ENCODE measurements at regions not wholly inside any gene's neighbourhood (a gene's known extent, or its start where the extent isn't known, plus 50 kb on each side); places are given as distances from the start of the nearest gene placed in this dataset.
A peak's percentile ranks its signal among the peaks of the same experiment; 100 is the strongest.

DNA sequence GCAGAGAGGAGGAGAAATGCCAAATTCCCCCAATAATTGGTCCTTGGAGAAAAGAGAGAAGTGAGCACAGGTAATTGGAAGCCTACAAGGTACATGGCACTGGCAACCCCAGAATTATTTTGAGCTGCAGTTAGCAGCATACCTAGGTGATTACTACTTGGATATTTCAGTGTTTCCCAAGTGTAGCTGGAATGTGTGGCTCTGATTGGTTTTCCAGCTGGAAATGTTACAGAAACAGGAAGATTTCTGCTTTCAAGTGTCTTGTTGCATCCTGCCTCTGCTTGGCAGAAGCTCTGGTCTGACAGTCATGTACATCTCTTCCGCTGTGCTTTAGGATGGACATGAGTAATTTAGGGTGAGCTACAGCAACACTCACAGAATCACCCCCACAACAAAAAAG lies 262.1 kb downstream of the ENC1 start:
- no peak overlapping the region for H3K4me3 ChIP-seq (ENCODE audit: low read depth, low read length)
- DNase-seq (ENCODE audit: low read depth), result no peak
- TF ChIP-seq CTCF (IDR thresholded peaks at IDR 0.05; ENCODE audit: insufficient read depth, low read depth, low read length, missing control alignments), result no peak

GRCh38 chr5:74376187-74376586 lies 264.3 kb downstream of the ENC1 start:
- no peak for TF ChIP-seq CTCF (IDR thresholded peaks at IDR 0.05; ENCODE audit: insufficient read depth, low read depth, low read length, missing control alignments)
- H3K4me3 ChIP-seq (ENCODE audit: low read depth, low read length), result no peak overlapping the region
- peak; percentile 15 for DNase-seq (ENCODE audit: low read depth)

DNA sequence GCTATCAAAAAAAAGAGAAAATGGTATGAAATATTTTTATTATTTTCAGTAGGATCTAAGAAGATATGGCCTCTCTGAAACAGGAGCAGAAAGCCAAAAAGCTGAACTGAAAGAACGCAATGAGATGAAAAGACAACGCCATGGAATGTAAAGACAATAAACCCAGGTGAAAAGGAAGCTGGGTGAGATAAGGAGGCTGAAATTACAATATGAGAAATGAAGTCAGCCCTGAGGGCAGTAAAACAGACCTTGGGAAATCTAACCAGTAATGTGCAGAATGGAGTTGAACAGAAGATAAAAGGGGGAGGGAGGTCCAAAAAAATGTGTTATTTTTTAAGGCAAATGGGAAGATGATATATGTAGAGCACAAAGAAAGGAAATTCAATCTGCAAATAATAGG lies 265.3 kb downstream of the ENC1 start:
- no peak for DNase-seq (ENCODE audit: low read depth)
- H3K4me3 ChIP-seq (ENCODE audit: low read depth, low read length), result no peak overlapping the region
- no peak for TF ChIP-seq CTCF (IDR thresholded peaks at IDR 0.05; ENCODE audit: insufficient read depth, low read depth, low read length, missing control alignments)

DNA sequence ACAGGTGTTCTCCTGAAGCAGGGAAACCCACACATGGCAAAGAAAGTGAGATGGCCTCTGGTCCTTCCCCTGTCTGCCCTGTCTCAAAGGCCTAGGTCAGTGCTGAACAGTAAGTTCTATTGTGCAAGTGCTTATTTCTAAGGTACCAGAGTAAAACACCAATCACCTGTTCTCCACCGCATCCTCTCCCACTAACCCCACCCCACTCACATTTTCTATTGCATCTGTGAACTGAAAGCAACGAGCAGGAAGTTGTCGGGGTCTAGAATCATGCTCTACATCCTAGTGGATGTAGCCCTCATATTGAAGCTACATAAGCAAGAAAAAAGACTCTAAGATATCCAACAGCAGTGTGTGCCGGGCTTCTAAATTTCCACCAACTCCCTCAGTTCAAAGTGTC lies 265.9 kb downstream of the ENC1 start:
- peak; percentile 53 for DNase-seq (ENCODE audit: low read depth)
- H3K4me3 ChIP-seq (ENCODE audit: low read depth, low read length), result no peak overlapping the region
- TF ChIP-seq CTCF (IDR thresholded peaks at IDR 0.05; ENCODE audit: insufficient read depth, low read depth, low read length, missing control alignments), result no peak

DNA sequence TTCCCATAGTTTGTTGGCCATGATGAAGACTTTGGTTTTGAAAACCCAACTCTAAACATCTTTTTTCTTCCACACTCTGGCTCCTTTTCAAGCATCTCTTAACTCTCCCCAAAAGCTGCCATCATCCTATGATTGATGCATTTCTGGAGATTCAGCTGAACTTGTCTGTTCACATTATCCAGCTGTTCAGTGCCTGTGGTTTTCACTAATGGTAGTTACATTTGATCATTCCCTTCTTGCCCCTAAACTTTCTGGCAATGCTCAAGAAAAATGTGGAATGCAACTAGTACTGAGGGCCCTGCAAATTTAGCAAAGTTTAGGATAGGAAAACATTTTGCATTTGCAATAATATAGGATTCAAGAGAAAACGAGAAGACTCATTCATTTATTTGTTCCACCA lies 267.5 kb downstream of the ENC1 start:
- DNase-seq (ENCODE audit: low read depth), result no peak
- TF ChIP-seq CTCF (IDR thresholded peaks at IDR 0.05; ENCODE audit: insufficient read depth, low read depth, low read length, missing control alignments), result no peak
- no peak overlapping the region for H3K4me3 ChIP-seq (ENCODE audit: low read depth, low read length)

DNA sequence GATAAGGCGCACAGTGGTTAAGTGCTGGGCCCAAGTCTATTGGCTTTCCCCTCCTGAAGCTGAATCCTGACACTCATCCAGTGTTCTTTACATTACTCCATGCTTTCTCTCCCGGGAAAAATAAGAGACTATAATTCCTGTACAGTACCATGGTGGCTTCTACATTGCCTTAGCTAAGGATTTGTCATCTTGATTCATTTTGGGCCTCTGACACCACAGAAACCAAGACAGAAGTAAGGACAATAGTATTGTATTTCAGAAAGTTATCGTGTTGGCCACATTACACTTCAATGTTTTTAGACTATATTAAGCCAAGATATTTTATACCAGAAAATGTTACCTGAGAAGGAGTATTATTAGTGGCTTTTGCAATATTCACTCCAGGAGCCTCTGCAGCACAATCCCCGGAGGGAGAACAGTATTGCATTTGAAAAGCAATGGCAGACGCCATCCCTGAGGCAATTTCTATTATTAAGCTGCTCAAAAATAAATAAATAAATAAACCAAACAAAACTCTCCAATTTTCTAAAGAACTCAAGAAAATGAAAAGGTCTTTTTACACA lies 267.9 kb downstream of the ENC1 start:
- TF ChIP-seq CTCF (IDR thresholded peaks at IDR 0.05; ENCODE audit: insufficient read depth, low read depth, low read length, missing control alignments), result no peak
- no peak for DNase-seq (ENCODE audit: low read depth)
- H3K4me3 ChIP-seq (ENCODE audit: low read depth, low read length), result no peak overlapping the region

DNA sequence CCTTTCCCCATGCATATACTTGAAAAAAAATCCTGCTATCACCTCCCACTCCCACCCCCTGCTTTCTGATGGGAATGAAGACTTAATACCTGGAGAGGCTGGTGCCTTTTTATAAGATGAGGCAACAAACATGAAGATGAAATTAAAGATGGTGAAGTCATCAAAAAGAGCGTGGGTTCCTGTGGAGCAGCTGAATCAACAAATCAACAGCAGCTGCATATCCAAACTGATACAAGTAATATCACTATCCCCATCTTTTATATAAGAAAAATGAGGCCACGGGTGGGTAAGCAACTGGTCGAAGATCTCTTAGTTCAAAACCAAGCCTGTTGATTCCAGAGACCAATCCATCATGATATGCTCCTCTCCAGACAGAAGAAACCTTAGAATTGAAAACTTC lies 268.5 kb downstream of the ENC1 start:
- H3K4me3 ChIP-seq (ENCODE audit: low read depth, low read length), result no peak overlapping the region
- TF ChIP-seq CTCF (IDR thresholded peaks at IDR 0.05; ENCODE audit: insufficient read depth, low read depth, low read length, missing control alignments), result no peak
- no peak for DNase-seq (ENCODE audit: low read depth)
